Coronary artery (tissue), 2 donors: ENCODE measurements at regions not wholly inside any gene's neighbourhood (a gene's known extent, or its start where the extent isn't known, plus 50 kb on each side); places are given as distances from the start of the nearest gene placed in this dataset.

Experiments used
- DNase-seq: peaks from one replicate; pipeline ENCODE4 v3.0.0-alpha.2; 2017; ENCODE audit warnings: low spot score
- H3K27ac ChIP-seq, 2 donors: fragments of 200-600 bp; sonication (generic); one replicate each; pipeline ENCODE4 v1.5.1; 2016 to 2019
- H3K4me3 ChIP-seq: fragments of 200-600 bp; sonication (generic); 2 replicates; pipeline ENCODE4 v1.5.1; 2016; ENCODE audit warnings: mild to moderate bottlenecking, moderate library complexity
- CTCF ChIP-seq: fragments of 200-600 bp; sonication (generic); IDR thresholded peaks from one replicate; pipeline ENCODE4 v1.5.1; 2019; ENCODE audit warnings: antibody characterized with exemption

GRCh38 chr6:159505140-159505922, 187.7 kb downstream of the SOD2 start:
- Histone ChIP-seq H3K27ac (no peak overlapping the region), H3K4me3 (no peak overlapping the region)
- no peak for DNase-seq
- TF ChIP-seq CTCF, result no peak

GRCh38 chr6:159501558-159501957, 191.5 kb downstream of the SOD2 start:
- Histone ChIP-seq H3K27ac (no peak overlapping the region), H3K4me3 (no peak overlapping the region)
- DNase-seq, result no peak
- no peak for TF ChIP-seq CTCF

GRCh38 chr6:159499034-159499433, 194.0 kb downstream of the SOD2 start:
- no peak for TF ChIP-seq CTCF
- Histone ChIP-seq H3K4me3 (no peak overlapping the region), H3K27ac (no peak overlapping the region)
- DNase-seq, result no peak

- Histone ChIP-seq H3K4me3 (no peak overlapping the region), H3K27ac (no peak overlapping the region)
- TF ChIP-seq CTCF, result no peak
- DNase-seq, result no peak
Measured at GRCh38 chr6:159494586-159494972, 198.5 kb downstream of the SOD2 start.

- TF ChIP-seq CTCF, result no peak
- no peak overlapping the region for H3K27ac ChIP-seq
- H3K4me3 ChIP-seq, result no peak overlapping the region
- no peak for DNase-seq
Measured at GRCh38 chr6:159493898-159494585, 199.0 kb downstream of the SOD2 start.

- Histone ChIP-seq H3K27ac (no peak overlapping the region), H3K4me3 (no peak overlapping the region)
- no peak for TF ChIP-seq CTCF
- DNase-seq, result no peak
Measured at GRCh38 chr6:159493231-159493897, 199.7 kb downstream of the SOD2 start.
